ENCODE measurements at regions not wholly inside any gene's neighbourhood (a gene's known extent, or its start where the extent isn't known, plus 50 kb on each side); places are given as distances from the start of the nearest gene placed in this dataset.
"Not testable (repeated sequence)": the region's sequence is repeated elsewhere in the genome, so short reads cannot be mapped to it uniquely, and the experiment has no call there.

DNA sequence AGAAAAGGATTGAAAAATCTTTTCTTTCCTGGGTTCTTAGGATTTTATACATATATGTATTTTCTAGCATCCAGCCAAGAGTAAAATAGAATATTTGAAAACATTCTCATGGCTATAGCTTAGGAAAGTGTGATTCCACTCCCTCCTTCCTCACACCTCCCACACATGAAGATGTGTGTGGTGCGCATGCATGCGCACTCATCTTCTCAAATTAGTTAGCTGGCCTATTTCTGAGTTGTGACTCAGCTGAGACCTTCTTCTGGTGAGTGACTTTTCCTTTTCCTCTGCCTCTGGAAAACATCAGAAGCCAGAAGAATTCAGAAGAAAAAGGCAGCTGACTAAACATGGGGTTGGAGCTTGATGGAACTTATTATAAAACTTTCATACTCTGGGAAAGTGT is 149.8 kb downstream of the OR4C45 start:
- Mint-ChIP-seq H3K27ac (no peak overlapping the region), H3K27me3 (no peaks in the 10 kb centered on the region), H3K4me3 (no peak overlapping the region), H3K36me3 (no peaks in the 10 kb centered on the region), H3K4me1 (ENCODE audit: low read depth) (no peaks in the 10 kb centered on the region), H3K9me3 (peaks cover 29% of the 10 kb centered on the region)
- ChIA-PET CTCF (no interaction called here), POLR2A (no interaction called here)
- intact Hi-C loops (cut with micrococcal nuclease), result no loop called here
- DNase-seq, result no peak

DNA sequence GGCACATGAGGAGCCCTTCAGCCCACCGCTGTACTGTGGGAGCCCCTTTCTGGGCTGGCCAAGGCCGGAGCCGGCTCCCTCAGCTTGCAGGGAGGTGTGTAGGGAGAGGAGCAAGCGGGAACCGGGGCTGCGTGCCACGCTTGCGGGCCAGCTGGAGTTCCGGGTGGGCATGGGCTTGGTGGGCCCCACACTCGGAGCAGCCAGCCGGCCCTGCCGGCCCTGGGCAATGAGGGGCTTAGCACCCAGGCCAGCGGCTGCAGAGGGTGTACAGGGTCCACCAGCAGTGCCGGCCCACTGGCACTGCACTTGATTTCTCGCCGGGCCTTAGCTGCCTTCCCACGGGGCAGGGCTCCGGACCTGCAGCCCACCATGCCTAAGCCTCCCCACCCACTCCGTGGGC is 150.5 kb downstream of the OR4C45 start:
- H3K9me3 Mint-ChIP-seq, result peaks cover 28% of the 10 kb centered on the region
- H3K36me3 Mint-ChIP-seq; H3K4me1 Mint-ChIP-seq (ENCODE audit: low read depth); H3K27me3 Mint-ChIP-seq; POLR2A ChIA-PET; CTCF ChIA-PET; DNase-seq; intact Hi-C loops (cut with micrococcal nuclease); H3K4me3 Mint-ChIP-seq; H3K27ac Mint-ChIP-seq: not testable (repeated sequence)

GRCh38 chr11:50186146-50186545 is 153.5 kb downstream of the OR4C45 start:
- H3K4me3 Mint-ChIP-seq, result no peak overlapping the region
- no peak for DNase-seq
- H3K27me3 Mint-ChIP-seq, result no peaks in the 10 kb centered on the region
- H3K27ac Mint-ChIP-seq, result no peak overlapping the region
- no peaks in the 10 kb centered on the region for H3K36me3 Mint-ChIP-seq
- intact Hi-C loops (cut with micrococcal nuclease), result no loop called here
- ChIA-PET CTCF (no interaction called here), POLR2A (no interaction called here)
- H3K9me3 Mint-ChIP-seq, result peaks cover 32% of the 10 kb centered on the region
- H3K4me1 Mint-ChIP-seq (ENCODE audit: low read depth), result no peaks in the 10 kb centered on the region

DNA sequence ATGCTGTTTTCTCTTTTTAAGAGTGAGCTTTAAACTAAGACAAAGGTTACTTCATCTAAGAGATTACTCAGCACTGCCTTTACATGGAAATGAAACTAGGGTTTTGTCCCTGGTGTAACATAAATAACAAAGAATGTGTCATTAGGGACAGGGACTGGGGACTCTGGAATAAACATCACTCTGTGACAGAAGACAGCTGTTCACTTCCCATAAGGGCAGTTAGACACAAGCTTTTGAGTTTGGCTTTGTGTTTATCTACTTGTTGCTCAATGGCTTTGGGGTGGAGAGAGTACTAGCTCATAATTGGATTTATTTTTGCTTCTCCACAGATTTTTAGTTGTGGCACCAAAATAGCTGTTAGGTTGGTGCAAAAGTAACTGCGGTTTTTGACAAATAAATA is 154.5 kb downstream of the OR4C45 start:
- Mint-ChIP-seq H3K27me3 (no peaks in the 10 kb centered on the region), H3K27ac (no peak overlapping the region), H3K4me1 (ENCODE audit: low read depth) (no peaks in the 10 kb centered on the region), H3K4me3 (no peak overlapping the region), H3K9me3 (peaks cover 29% of the 10 kb centered on the region), H3K36me3 (no peaks in the 10 kb centered on the region)
- intact Hi-C loops (cut with micrococcal nuclease), result no loop called here
- ChIA-PET POLR2A (no interaction called here), CTCF (no interaction called here)
- no peak for DNase-seq

GRCh38 chr11:50188040-50188439 is 155.4 kb downstream of the OR4C45 start:
- Mint-ChIP-seq H3K36me3 (no peaks in the 10 kb centered on the region), H3K9me3 (peaks cover 35% of the 10 kb centered on the region), H3K4me1 (ENCODE audit: low read depth) (no peaks in the 10 kb centered on the region), H3K4me3 (no peak overlapping the region), H3K27ac (no peak overlapping the region), H3K27me3 (no peaks in the 10 kb centered on the region)
- ChIA-PET POLR2A (no interaction called here), CTCF (no interaction called here)
- intact Hi-C loops (cut with micrococcal nuclease), result no loop called here
- DNase-seq, result no peak

DNA sequence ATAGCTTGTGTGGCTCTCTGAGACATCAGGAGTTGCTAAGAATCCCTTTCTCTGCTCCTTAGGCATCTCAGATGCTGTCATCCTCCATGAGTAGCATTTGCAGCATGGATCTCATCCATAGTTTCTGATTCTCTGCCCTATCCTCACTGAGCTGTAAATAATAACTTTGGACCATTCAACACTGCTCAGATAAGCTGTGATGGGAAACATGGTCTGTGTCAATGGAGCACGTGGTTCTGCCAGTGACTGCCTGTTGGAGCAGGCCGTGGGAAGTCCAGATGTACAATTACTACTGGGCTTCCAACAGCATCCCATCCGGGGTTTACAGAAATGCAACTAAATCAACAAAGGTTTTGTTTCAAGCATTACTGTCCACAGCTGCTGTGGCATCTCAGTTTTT is 160.1 kb downstream of the OR4C45 start:
- ChIA-PET POLR2A (no interaction called here), CTCF (no interaction called here)
- no peaks in the 10 kb centered on the region for H3K27me3 Mint-ChIP-seq
- H3K9me3 Mint-ChIP-seq, result peaks cover 29% of the 10 kb centered on the region
- H3K4me3 Mint-ChIP-seq, result no peak overlapping the region
- DNase-seq, result no peak
- no peaks in the 10 kb centered on the region for H3K4me1 Mint-ChIP-seq (ENCODE audit: low read depth)
- no peaks in the 10 kb centered on the region for H3K36me3 Mint-ChIP-seq
- intact Hi-C loops (cut with micrococcal nuclease), result no loop called here
- no peak overlapping the region for H3K27ac Mint-ChIP-seq

DNA sequence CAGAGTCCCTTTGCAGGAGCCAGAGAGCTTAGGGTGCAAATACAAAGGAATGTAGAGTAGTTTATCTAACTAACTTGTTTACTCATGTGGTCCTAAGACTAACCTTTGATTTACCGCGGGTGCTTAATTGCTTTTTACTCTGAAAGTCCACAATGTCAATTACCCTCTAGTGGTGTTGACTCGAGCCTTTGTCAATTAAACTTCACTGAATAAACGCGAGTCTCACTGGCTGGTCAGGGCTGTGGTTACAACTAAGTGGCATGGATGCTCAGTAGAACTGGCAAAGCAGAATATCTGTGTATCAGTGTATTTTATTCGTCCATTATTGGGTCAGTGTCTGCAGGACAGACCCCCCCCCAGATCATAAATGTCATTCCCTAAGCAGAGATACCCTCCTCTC is 181.7 kb downstream of the OR4C45 start:
- CTCF ChIA-PET, result no interaction called here
- H3K4me1 Mint-ChIP-seq (ENCODE audit: low read depth), result no peaks in the 10 kb centered on the region
- no peak for DNase-seq
- H3K27me3 Mint-ChIP-seq, result no peaks in the 10 kb centered on the region
- POLR2A ChIA-PET, result no interaction called here
- intact Hi-C loops (cut with micrococcal nuclease), result no loop called here
- H3K4me3 Mint-ChIP-seq, result no peak overlapping the region
- H3K36me3 Mint-ChIP-seq, result no peaks in the 10 kb centered on the region
- H3K9me3 Mint-ChIP-seq, result peaks cover 18% of the 10 kb centered on the region
- no peak overlapping the region for H3K27ac Mint-ChIP-seq

DNA sequence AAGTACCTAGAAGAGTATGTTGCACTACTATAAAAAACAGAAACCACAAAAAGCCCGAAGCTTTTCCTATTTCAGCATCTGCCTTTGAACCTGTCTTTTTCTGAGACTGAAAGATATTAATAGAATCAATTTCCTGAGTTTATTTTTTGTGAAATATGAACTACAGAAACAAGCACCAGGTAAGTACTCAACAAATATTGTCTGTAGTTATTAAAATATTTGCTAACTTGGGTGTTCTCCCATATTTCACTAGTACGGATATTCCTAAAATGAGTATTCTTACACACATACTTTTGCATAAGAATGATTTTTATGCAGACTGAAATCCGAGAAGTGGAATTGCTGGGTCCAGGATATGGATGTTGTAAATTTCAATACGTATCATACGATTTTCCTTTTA is 188.0 kb downstream of the OR4C45 start:
- no peak overlapping the region for H3K27ac Mint-ChIP-seq
- H3K27me3 Mint-ChIP-seq, result no peaks in the 10 kb centered on the region
- ChIA-PET POLR2A (no interaction called here), CTCF (no interaction called here)
- peaks cover 3% of the 10 kb centered on the region for H3K9me3 Mint-ChIP-seq
- H3K36me3 Mint-ChIP-seq, result no peaks in the 10 kb centered on the region
- no peak overlapping the region for H3K4me3 Mint-ChIP-seq
- no peak for DNase-seq
- no peaks in the 10 kb centered on the region for H3K4me1 Mint-ChIP-seq (ENCODE audit: low read depth)
- intact Hi-C loops (cut with micrococcal nuclease), result no loop called here

DNA sequence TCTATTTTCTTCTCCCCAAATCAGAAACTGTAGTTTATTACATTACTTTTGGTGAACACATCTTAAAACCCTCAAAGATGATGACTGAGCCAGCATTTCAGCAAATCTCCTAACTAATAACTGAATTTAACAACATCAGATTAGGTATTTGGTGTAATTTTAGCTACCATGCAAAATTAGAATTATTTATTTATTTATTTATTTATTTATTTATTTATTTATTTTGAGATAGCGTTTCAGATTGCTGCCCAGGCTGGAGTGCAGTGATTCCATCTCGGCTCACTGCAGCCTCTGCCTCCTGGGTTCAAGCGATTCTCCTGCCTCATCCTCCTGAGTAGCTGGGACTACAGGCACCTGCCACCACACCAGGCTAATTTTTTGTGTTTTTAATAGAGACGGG is 205.7 kb downstream of the OR4C45 start:
- CTCF ChIA-PET; H3K9me3 Mint-ChIP-seq; intact Hi-C loops (cut with micrococcal nuclease): not testable (repeated sequence)

GRCh38 chr11:50246183-50246582 is 213.5 kb downstream of the OR4C45 start:
- Mint-ChIP-seq H3K9me3 (peaks cover 9% of the 10 kb centered on the region), H3K27ac (no peak overlapping the region), H3K4me1 (ENCODE audit: low read depth) (no peaks in the 10 kb centered on the region), H3K4me3 (no peak overlapping the region), H3K27me3 (no peaks in the 10 kb centered on the region), H3K36me3 (no peaks in the 10 kb centered on the region)
- intact Hi-C loops (cut with micrococcal nuclease), result no loop called here
- POLR2A ChIA-PET, result no interaction called here
- CTCF ChIA-PET, result no interaction called here
- DNase-seq, result no peak

More for the DNA sequence above, 205.7 kb downstream of the OR4C45 start:
- H3K27ac Mint-ChIP-seq; H3K36me3 Mint-ChIP-seq; DNase-seq; H3K4me1 Mint-ChIP-seq (ENCODE audit: low read depth); H3K27me3 Mint-ChIP-seq; POLR2A ChIA-PET; H3K4me3 Mint-ChIP-seq: not testable (repeated sequence)

- no peak for DNase-seq
- Mint-ChIP-seq H3K36me3 (no peaks in the 10 kb centered on the region), H3K27me3 (no peaks in the 10 kb centered on the region), H3K27ac (no peak overlapping the region), H3K4me1 (ENCODE audit: low read depth) (no peaks in the 10 kb centered on the region), H3K4me3 (no peak overlapping the region), H3K9me3 (peaks cover 9% of the 10 kb centered on the region)
- intact Hi-C loops (cut with micrococcal nuclease), result no loop called here
- ChIA-PET CTCF (no interaction called here), POLR2A (no interaction called here)
These were observed 214.0 kb downstream of the OR4C45 start for GRCh38 chr11:50246699-50247098.

- Mint-ChIP-seq H3K36me3 (no peaks in the 10 kb centered on the region), H3K4me3 (no peak overlapping the region), H3K27me3 (no peaks in the 10 kb centered on the region), H3K4me1 (ENCODE audit: low read depth) (no peaks in the 10 kb centered on the region), H3K27ac (no peak overlapping the region), H3K9me3 (peaks cover 9% of the 10 kb centered on the region)
- CTCF ChIA-PET, result no interaction called here
- intact Hi-C loops (cut with micrococcal nuclease), result no loop called here
- POLR2A ChIA-PET, result no interaction called here
- no peak for DNase-seq
These were observed 214.7 kb downstream of the OR4C45 start for GRCh38 chr11:50247309-50247874.

- POLR2A ChIA-PET, result no interaction called here
- no peak for DNase-seq
- CTCF ChIA-PET, result no interaction called here
- no peak overlapping the region for H3K4me3 Mint-ChIP-seq
- no peaks in the 10 kb centered on the region for H3K27me3 Mint-ChIP-seq
- H3K36me3 Mint-ChIP-seq, result peaks cover 2% of the 10 kb centered on the region
- peaks cover 27% of the 10 kb centered on the region for H3K9me3 Mint-ChIP-seq
- no peak overlapping the region for H3K27ac Mint-ChIP-seq
- intact Hi-C loops (cut with micrococcal nuclease), result no loop called here
- H3K4me1 Mint-ChIP-seq (ENCODE audit: low read depth), result no peaks in the 10 kb centered on the region
These were observed 235.2 kb downstream of the OR4C45 start for GRCh38 chr11:50267851-50268250.

DNA sequence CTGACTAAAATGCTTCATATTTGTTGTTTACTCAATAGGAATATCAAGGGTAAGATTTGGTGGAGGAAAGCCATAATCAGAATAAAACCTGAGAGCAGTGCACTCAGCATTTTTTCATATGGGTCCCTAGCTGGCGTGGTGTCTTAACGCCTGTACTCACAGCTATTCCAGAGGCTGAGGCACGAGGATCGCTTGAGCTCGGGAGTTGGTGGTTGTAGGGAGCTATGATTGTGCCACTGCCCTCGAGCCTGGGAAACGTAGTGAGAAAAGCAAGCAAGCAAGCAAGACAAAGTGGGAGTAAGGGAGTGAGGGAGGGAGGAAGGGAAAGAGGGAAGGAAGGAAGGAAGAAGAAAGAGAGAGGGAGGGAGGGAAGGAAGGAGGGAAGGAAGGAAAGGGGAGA is 242.5 kb downstream of the OR4C45 start:
- Mint-ChIP-seq H3K27ac (no peak overlapping the region), H3K4me1 (ENCODE audit: low read depth) (no peaks in the 10 kb centered on the region), H3K27me3 (no peaks in the 10 kb centered on the region), H3K9me3 (peaks cover 12% of the 10 kb centered on the region), H3K36me3 (no peaks in the 10 kb centered on the region), H3K4me3 (no peak overlapping the region)
- ChIA-PET CTCF (no interaction called here), POLR2A (no interaction called here)
- intact Hi-C loops (cut with micrococcal nuclease), result no loop called here
- no peak for DNase-seq
